Left lobe of liver (tissue), 2 donors: ENCODE measurements at regions not wholly inside any gene's neighbourhood (a gene's known extent, or its start where the extent isn't known, plus 50 kb on each side); places are given as distances from the start of the nearest gene placed in this dataset.
A peak's percentile ranks its signal among the peaks of the same experiment; 100 is the strongest.

Experiments used
- ATAC-seq: fragments of 200-7000 bp; cut with Tn5 transposase; one replicate; pipeline ENCODE4 v1.9.1; 2020; ENCODE audit warnings: mild to moderate bottlenecking, moderate library complexity
- DNase-seq: peaks from one replicate; pipeline ENCODE4 v3.0.0-alpha.2; 2020; ENCODE audit warnings: low spot score
- donor health status: DM: no; HTN: no; CAD: no; lungs with moderate emphysema.
- donor health status: DM: no; HTN: yes; CAD: no.

DNA sequence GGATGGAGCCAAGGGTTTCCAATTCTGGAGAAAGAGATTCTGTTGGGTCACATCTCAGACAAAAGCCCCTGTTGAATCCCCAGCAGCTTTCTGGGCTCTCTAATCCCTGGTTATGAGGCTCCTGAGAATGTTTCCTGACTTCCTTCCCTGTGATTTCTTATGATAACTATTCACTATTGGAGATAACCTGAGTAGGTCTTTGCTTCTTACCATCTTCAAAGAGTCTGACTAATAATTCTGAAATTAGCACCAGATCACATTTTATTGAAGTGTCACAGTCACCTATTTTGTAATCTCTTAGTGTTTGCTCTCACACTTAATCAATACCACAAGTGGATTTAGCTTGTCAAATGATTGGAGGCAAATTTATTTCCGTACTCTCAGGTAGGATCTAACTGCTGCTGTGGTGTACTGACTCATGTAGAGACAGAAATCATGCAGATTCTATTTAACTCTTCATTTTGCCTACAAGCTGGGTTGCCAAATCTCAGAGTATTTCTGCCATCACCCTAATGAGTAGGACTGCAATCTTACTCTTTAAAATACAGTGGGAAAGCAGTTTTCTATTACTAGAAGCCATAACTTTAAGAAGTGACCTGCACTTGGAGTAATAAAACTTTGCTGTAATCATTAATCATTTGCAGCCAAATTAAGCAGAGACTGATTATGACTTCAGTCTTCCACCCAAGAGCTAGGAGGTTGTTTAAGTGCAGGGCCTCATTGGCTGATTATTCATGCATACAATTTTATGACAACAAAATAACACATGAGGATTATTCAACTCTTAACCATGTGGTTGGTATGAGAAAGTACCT lies 422.1 kb downstream of the EPM2A start:
- ATAC-seq (no peak), DNase-seq (no peak)

DNA sequence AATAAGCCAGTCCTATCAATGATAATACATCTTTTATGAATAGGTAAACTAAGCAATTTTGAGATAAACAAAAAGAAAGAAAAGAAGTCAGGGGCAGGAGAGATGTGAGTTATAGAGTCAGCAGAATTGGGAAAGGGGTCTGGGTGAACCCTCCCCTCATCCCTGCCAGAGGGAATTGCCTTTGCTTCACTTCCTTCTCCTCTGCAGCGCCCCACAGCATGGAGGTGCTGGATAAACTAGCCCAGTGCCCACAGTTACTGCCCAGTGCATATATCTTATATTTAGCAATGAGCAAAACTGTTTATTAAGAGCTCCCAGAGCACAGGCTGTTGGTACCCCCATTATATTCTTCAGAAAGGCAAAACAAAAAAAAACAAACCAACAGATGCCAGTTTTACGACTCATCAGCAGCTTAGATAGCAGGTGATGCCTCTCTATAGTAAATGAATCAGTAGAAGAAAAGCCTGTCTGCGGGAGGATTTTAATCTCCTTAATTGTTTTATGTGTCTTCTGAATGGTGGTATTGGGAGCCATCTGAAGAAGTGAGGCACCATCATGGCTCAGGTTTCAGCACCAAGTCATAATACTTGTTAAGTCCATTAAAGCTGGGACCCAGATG lies 419.2 kb downstream of the EPM2A start:
- DNase-seq (no peak), ATAC-seq (no peak)

DNA sequence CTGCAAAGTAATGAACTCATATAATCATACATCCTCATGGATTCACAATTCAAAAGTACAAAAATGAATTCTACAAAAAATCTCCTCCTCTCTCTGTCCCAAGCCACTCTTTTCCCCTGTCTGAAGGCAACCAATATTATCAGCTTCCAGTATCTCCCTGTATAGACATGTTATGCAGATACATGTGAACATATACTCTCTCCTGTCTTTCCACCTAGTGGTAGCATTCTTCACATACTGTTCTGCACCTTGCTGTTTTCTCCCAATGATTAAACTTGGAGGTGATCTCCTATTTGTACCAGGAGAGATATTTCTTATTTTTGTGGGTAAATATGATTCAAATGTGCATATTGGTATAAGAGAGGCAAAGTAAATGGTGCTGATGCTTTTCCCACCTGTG lies 416.4 kb downstream of the EPM2A start:
- ATAC-seq (no peak), DNase-seq (no peak)

DNA sequence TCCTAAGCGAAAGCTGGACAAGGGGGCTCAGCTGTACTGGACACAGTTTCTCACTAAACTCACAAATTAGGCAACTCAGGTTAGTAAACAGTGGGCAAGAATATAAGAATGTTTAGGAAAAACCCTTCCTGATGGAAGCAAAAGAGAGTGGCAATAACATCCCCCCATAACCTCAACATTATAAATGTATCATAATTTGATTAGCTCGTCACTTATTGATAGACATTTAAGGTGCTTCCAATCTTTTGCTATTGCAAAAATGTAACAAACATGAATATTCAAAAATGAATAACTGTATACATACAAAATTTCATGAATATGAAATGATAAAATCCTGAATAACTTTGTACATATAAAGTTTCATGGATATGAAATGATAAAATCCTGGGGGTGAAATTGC lies 415.7 kb downstream of the EPM2A start:
- DNase-seq (no peak), ATAC-seq (no peak)

DNA sequence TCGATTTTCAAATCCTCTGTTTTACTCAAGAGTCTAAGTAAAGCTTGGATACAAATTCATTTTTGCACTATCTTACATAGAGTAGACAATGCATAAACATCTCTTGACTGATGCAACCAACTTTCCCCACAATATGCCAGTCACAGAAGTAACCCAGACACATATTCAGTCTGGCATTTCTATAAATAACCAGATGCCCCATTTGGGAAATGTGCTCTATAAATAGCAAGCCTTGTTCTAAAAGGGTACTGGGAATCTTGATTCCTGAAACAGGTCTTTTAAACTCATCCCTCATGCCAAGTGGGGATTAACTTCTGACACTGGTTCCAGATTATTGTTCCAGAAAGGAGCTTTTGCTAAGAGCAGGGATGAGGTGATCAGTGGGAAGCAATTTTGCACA lies 411.7 kb downstream of the EPM2A start:
- no peak for ATAC-seq
- DNase-seq: no peak

DNA sequence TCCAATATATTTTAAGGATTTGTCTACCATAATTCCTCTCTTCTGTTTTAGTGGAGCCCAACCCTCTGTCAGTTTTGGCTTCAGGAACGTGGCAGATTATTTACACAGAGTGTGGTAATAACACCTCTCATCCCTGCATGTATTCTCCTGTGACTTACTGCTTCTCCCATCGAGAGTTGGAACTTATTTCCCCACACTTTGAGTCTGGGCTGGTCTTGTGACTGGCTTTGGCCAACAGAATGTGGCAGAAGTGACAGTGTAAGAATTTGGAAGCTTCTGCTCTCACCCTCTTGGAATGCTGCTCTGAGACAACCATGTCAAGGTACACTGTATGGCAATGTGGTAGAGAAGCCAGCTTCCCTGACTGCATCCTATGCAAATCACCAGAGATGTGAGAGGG lies 407.7 kb downstream of the EPM2A start:
- DNase-seq: no peak
- ATAC-seq: peak; percentile 67

DNA sequence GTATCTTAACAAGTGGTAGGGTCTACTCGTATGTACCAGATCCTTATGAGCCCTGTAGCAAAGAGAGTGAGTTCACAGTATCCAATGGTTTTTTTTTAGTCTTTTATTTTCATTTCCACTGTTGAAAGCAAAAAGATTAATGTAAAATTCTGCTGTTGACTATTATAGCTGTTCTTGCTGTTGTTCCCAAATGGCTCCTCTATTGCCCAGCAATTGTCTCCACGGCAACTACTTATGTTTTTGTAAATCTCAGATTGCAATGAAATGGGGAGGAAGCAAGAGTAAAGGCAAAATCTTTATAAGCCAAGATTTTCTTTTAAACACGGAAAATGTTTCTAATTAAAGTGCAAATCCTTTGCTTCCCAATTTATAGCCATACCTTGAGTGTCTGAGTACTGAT lies 406.1 kb downstream of the EPM2A start:
- no peak for ATAC-seq

DNA sequence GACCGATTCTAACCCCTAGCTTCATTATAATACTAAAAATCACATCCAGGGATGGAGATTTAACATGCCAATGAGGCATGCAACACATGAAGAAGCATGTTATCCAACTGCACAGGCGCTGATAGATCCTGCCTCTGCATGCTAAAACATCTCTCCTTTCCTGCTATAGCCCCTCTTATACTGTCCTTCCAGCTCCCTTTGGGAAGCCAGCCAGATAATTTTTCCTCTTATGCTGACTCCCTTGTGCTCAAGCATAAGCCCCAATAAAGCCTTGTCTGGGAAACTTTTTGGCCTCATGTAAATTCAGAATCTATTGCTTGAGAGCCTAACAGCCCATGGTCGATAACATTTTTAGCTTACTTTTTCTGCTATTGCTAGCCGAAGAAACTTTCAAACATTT lies 404.3 kb downstream of the EPM2A start:
- DNase-seq (no peak), ATAC-seq (no peak)

More for the DNA sequence above, 406.1 kb downstream of the EPM2A start:
- DNase-seq: no peak

DNA sequence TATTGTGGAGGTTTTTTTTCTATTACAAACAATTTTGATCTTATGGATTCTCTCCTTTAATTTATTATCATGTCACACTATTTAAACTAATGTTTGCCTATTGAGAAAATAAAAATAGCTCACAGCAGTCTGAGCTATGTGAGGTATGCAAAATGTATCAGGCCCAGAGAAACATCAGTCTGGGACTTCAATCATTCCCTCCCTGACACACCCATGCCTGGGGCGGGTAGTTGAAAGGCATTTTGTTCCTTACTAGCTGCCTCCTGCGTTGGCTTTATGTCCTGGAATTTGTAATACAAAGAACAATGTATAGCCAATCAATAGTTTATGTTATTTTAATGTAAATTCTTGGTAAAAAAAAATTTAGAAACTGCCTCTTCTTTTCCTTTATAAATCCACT lies 403.3 kb downstream of the EPM2A start:
- DNase-seq (no peak), ATAC-seq (no peak)

DNA sequence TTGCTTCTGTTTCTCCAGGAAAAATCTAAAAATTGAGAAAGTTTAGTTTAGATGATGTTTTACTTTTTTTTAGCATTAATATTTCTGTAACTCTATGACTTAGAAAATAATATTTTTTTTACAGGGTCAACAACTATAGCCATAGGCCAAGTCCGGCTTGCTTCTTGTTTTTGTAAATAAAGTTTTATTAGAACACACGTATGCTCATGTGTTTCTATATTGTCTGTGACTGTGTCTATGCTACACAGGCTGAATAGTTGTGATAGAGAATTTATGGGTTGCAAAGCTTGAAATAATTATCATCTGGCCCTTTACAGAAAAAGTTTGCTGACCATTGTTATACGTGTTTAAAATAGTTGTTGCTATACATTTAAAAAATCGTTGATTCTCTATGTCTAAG lies 399.2 kb downstream of the EPM2A start:
- ATAC-seq (no peak), DNase-seq (no peak)

DNA sequence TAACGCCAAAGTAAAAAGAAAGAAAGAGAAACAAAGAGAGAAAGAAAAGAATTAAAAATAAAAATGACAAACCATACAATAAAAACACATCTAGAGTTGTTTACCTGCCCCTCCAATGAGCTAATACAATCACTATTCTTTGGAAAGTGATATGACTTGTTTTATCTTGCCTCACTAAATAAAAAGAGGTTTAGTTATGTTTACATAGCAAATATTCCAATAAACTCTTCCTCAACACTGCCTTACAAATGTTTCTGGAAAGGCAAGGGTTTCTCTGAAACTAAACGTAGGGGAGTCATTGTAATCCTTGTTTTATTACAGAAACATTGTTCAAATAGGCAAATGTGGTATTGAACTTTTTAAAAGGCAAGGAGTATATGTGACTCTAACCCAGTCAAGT lies 396.2 kb downstream of the EPM2A start:
- no peak for ATAC-seq
- no peak for DNase-seq

DNA sequence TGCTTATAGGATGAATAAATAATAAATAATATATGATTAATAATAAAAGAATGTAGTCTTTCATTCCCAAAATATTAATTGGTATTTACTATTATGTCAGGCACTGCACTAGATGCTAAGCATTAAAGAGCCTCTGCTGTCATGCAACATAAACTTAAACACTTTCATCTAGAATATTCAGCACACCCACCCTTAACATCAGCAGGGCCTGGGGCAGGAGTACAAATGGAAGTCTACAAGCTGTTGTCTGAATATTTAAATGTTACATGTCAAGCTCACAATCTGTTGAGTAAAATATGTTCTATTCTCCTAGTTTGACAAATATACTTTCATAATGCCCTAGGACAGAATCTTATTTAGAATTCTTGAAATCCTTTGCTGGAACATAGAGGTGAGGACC lies 395.1 kb downstream of the EPM2A start:
- ATAC-seq: no peak
- DNase-seq: no peak

DNA sequence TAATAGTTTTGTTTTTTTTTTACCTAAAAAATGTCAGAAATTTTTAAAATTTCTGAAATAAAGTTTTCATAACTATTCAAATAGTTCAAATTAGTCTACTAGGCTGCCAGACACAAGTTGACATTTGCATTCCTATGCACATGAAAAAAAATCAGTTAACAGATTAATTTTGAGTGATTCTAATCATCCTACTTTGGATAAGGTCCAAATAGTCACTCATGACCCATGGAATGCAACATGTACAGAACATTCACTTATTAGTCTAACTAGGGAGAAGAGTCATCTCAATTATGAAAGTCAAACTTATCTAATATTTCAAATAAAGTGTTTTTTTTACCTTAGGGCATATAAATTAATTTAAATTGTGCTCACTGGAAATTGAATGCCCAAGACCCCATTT lies 390.2 kb downstream of the EPM2A start:
- DNase-seq (no peak), ATAC-seq (no peak)

DNA sequence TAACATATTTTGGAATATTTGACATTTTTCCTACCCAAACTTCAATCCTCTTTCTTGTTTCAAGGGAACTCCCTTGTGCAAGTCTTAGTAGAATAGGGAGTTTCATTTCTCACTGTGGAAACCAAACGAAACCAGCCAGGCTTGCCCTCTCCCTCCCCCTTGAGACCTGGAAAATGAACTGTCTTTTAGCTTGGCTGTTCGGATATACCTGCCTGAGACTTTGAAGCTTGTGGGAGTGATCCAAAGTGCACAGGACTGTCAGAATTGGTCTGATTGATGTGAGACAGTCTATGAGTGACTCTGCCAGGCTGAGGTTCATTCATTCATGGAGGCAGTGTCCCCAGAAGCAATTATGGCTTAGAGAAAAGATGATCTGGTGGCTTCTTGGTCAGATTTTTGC lies 388.1 kb downstream of the EPM2A start:
- no peak for DNase-seq
- ATAC-seq: no peak

DNA sequence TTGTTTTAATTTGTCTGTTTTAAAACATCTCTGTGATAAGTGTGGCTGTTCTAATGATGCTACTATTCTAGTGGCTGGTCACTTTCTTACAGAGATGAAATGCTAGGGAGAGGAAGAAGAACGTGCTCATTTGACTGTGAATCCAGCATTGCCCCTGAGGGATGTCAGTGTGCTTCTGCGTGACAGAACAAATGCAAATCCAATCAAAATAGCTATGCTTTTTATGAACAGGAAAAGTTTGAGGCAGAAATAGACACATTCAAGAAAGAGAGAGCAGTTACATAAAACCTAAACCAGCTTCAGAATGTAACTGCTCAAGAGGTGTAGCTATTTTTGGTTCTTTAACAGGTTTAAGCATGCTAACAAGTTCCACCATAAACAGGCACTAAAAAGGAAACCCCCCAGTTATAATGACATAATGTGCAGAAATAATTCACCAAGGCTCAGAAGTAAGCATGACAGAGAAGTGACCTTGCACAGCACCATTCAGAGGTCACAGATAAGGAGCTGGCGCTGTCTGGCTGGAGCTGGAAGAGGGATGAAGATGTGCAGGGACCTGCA lies 385.3 kb downstream of the EPM2A start:
- ATAC-seq (no peak), DNase-seq (no peak)

DNA sequence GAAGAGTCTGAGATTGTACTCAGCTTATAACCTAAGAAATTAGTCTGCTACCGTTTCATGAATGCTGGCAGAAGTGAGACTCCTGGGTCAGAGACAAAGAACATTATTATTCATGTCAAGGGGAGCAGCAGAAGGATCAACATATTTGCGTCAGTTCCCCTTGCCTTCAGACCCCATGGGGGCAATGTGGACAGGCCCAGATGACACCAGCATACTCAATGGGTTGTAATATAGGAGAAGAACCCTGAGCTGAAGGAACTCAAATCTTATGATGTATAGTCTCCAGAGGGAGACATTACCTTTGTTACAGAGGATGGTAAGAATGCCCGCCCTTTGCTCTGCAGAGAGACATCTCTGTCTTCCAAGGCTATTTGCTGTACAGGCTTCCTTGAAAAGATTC lies 384.4 kb downstream of the EPM2A start:
- DNase-seq (no peak), ATAC-seq (no peak)

DNA sequence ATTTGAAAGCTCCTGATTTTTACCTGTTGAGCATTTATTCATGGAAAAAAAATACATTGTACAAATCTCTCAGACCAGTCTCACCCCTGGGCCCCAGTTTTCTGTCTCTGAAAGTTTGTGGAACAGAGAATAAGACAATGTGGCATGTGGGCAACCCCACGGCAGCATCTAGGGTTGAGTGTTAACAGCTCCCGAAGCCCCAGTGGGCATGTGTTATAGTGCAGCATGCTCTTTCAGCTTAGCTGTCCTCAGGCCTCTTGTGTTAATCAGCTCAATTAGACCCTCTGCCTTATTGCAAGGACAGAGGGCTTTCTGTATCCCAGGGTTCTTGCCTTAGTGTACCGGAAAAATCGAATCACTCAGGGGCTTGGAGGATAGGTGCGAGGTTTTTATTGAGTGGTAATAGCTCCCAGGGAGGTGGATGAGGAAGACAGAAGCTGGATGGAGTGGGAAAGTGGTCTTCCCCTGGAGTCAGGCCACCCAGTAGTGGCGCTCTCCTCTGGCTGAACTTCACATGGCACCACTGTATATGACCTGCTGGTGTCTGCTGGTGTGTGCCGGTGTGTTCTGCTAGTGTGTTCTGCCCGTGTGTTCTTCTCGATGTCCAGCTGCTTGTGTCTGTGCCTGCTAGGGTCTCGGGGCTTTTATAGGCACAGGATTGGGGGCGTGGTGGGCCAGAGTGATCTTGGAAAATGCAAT lies 382.8 kb downstream of the EPM2A start:
- DNase-seq: no peak
- ATAC-seq: no peak

DNA sequence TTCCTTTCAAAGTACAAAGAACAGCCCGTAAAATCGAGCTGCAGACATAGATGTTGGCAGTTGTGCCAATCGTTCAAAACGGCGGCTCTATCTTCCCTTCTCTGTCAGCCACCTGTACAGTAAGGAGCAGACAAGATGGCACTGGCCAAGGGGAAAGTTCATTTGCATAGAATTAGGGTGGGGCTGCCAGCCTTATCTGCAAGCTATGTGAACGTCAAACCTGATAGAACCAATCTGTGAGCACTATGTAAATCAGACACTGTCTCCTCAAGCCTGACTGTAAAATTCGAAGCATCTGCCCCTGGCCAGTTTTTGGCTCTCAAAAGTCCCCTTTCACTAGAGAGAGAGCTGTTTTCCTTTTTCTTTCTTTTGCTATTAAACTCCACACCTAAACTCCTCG lies 374.5 kb downstream of the EPM2A start:
- ATAC-seq: no peak
- DNase-seq: no peak

DNA sequence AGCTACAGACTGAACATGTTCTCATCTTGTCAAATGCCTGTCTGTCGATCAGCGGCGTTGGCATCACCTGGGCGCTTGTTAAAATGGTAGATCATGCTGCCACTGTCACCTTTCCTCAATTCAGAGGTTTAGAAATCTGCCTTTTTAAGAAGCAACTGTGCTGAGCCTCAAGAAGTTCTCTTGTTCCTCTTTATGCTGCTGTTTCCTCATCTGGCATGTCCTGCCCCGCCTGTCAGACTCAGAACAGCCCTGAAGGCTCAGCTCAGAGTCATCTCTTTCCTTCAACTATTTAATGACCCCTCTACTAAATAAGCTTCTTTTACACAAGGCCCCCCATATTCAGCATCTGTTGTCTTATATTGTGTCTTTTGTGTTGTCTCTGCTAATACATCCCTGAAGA lies 368.2 kb downstream of the EPM2A start:
- DNase-seq (no peak), ATAC-seq (no peak)

DNA sequence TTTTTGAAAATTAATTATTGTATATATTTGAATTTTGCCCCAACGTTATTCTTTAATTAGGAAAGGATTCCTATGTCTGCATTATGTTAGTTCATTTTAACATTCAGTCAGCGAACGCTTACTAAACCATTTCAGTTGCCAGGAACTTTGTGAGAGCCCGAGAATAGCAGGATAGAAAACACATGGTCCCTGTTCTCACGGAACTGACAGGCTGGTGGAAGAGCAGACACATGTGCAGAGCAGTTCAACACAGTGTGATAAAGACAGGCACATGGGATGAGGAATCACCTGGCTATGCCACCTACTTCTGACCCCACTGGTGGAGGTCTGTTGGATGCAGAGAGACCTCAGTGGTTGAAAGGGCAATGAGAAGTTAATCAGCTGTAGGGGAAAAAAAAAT lies 367.2 kb downstream of the EPM2A start:
- no peak for ATAC-seq
- no peak for DNase-seq

DNA sequence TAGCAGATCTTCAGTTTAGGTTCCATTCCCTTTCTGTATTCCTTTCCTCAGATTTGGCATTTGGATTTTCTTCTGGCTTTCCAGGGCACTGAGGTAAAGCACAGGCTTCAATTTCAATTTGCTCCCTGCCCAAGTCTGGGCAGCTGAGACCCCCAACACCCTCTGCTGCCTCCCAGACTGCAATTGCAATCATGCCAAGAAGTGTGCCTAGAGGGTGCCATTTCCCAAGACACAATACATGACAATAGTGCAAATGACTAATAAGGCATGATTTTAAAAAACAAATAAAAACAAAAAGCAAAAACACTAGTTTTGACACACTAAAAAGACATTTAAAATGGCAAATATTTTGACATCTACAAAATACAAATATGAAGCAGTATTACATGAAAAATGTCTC lies 364.8 kb downstream of the EPM2A start:
- DNase-seq (no peak), ATAC-seq (no peak)

DNA sequence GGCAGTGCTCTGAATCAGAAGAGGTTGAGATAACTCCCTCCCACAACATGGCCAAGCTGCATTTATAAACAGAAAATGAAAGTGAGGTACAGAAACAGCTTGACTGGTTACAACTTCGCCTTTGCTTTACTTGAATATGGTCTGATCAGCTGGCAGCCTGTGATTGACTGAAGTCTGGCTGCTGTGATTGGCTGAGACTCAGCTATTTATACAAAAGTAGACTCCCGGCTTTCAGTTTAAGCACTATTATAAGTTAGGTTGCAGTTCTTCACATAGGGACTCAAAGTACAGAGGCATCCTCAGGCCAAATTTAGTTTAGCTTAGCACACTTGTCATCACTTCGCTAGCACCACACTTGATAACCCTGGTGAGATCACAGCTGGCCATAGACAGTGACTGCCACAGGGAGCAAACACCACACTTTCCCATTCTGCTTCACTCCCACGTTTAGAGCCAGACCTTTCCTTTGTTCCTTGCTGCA lies 362.6 kb downstream of the EPM2A start:
- peak; percentile 55 for DNase-seq
- ATAC-seq: peak; percentile 96
